Activated effector memory CD4-positive, alpha-beta T cell treated with anti-CD3 and anti-CD28 coated beads, Interleukin-2, amount 50 U/mL, for 16 hours (primary cell): ENCODE measurements at regions not wholly inside any gene's neighbourhood (a gene's known extent, or its start where the extent isn't known, plus 50 kb on each side); places are given as distances from the start of the nearest gene placed in this dataset.
"Not testable (repeated sequence)": the region's sequence is repeated elsewhere in the genome, so short reads cannot be mapped to it uniquely, and the experiment has no call there.

Experiments
- DNase-seq: peaks from one replicate; pipeline ENCODE4 v3.0.0-alpha.2; 2020

GRCh38 chr5:159456722-159457465 lies 126.6 kb upstream of the IL12B start:
- peak; percentile 80 for DNase-seq

GRCh38 chr5:159458217-159458711 lies 128.0 kb upstream of the IL12B start:
- no peak for DNase-seq

- no peak for DNase-seq
These were observed 128.9 kb upstream of the IL12B start for GRCh38 chr5:159459132-159459627.

- DNase-seq: no peak
These were observed 129.8 kb upstream of the IL12B start for GRCh38 chr5:159459951-159460538.

- no peak for DNase-seq
These were observed 133.5 kb upstream of the IL12B start for GRCh38 chr5:159463590-159464321.

- DNase-seq: no peak
These were observed 135.3 kb upstream of the IL12B start for GRCh38 chr5:159465604-159466003.

GRCh38 chr5:159467666-159468065 lies 137.4 kb upstream of the IL12B start:
- no peak for DNase-seq

GRCh38 chr5:159469496-159470372 lies 139.4 kb upstream of the IL12B start:
- DNase-seq: no peak

- no peak for DNase-seq
These were observed 141.6 kb upstream of the IL12B start for GRCh38 chr5:159471904-159472303.

- DNase-seq: no peak
These were observed 144.7 kb upstream of the IL12B start for GRCh38 chr5:159475026-159475425.

- DNase-seq: no peak
These were observed 148.7 kb upstream of the IL12B start for GRCh38 chr5:159478950-159479349.

- no peak for DNase-seq
These were observed 150.6 kb upstream of the IL12B start for GRCh38 chr5:159480849-159481248.

GRCh38 chr5:159481751-159482150 lies 151.5 kb upstream of the IL12B start:
- no peak for DNase-seq

GRCh38 chr5:159486836-159487235 lies 156.5 kb upstream of the IL12B start:
- no peak for DNase-seq

GRCh38 chr5:159488516-159488915 lies 158.2 kb upstream of the IL12B start:
- DNase-seq: no peak

GRCh38 chr5:159489779-159490178 lies 159.5 kb upstream of the IL12B start:
- no peak for DNase-seq

- no peak for DNase-seq
These were observed 160.2 kb upstream of the IL12B start for GRCh38 chr5:159490507-159490906.

GRCh38 chr5:159493696-159494095 lies 163.4 kb upstream of the IL12B start:
- no peak for DNase-seq

- no peak for DNase-seq
These were observed 166.5 kb upstream of the IL12B start for GRCh38 chr5:159496773-159497172.

GRCh38 chr5:159497221-159497620 lies 166.9 kb upstream of the IL12B start:
- no peak for DNase-seq

GRCh38 chr5:159498630-159499029 lies 168.3 kb upstream of the IL12B start:
- DNase-seq: no peak

- DNase-seq: not testable (repeated sequence)
These were observed 171.8 kb upstream of the IL12B start for GRCh38 chr5:159502116-159502515.

- no peak for DNase-seq
These were observed 172.9 kb upstream of the IL12B start for GRCh38 chr5:159503236-159503635.
